ENCODE measurements at regions not wholly inside any gene's neighbourhood (a gene's known extent, or its start where the extent isn't known, plus 50 kb on each side); places are given as distances from the start of the nearest gene placed in this dataset.

GRCh38 chr13:78398743-78399410 is 204.5 kb downstream of the POU4F1 start:
- no peaks in the 10 kb centered on the region for H3K36me3 ChIP-seq (ENCODE audit: low read depth)
- TF ChIP-seq EZH2 (IDR thresholded peaks at IDR 0.05; ENCODE audit: insufficient read depth, poor library complexity, severe bottlenecking) (no peak), EZH2phosphoT487 (IDR thresholded peaks at IDR 0.05; ENCODE audit: insufficient read depth, low read depth) (no peak)
- no peaks in the 10 kb centered on the region for H3K9me3 ChIP-seq (ENCODE audit: low read depth)
- H3K79me2 ChIP-seq (ENCODE audit: insufficient read depth), result no peaks in the 10 kb centered on the region
- H3K4me3 ChIP-seq, result no peak overlapping the region
- no peaks in the 10 kb centered on the region for H3K9me2 ChIP-seq (ENCODE audit: insufficient read depth)
- no peak overlapping the region for H3K4me2 ChIP-seq (ENCODE audit: unreplicated experiment)
- DNase-seq, result no peak
- H2AFZ ChIP-seq, result no peak overlapping the region
- H3K27ac ChIP-seq, result no peak overlapping the region
- WGBS, 2 experiments (ENCODE audit: low coverage in 1 of 2, low lambda C conversion rate in 2 of 2, missing lambda C conversion rate in 2 of 2), result 32 to 35% methylated on average over 4 of the region's 4 CpGs
- no peaks in the 10 kb centered on the region for H3K4me1 ChIP-seq (ENCODE audit: insufficient read depth)
- no peaks in the 10 kb centered on the region for H4K20me1 ChIP-seq (ENCODE audit: insufficient read depth)
- no peak overlapping the region for H3K9ac ChIP-seq
- in situ Hi-C loops (cut with MboI), result no loop called here
- H3K27me3 ChIP-seq (replicated peaks; ENCODE audit: insufficient read depth), result no peaks in the 10 kb centered on the region
- no peaks in the 10 kb centered on the region for H3F3A ChIP-seq (ENCODE audit: insufficient read depth)

- no peaks in the 10 kb centered on the region for H3K36me3 ChIP-seq (ENCODE audit: low read depth)
- H3K27ac ChIP-seq, result no peak overlapping the region
- no peak for TF ChIP-seq EZH2phosphoT487 (IDR thresholded peaks at IDR 0.05; ENCODE audit: insufficient read depth, low read depth)
- TF ChIP-seq EZH2 (IDR thresholded peaks at IDR 0.05; ENCODE audit: insufficient read depth, poor library complexity, severe bottlenecking), result no peak
- H3F3A ChIP-seq (ENCODE audit: insufficient read depth), result no peaks in the 10 kb centered on the region
- no peaks in the 10 kb centered on the region for H3K9me3 ChIP-seq (ENCODE audit: low read depth)
- no peak overlapping the region for H3K9ac ChIP-seq
- H3K27me3 ChIP-seq (replicated peaks; ENCODE audit: insufficient read depth), result no peaks in the 10 kb centered on the region
- WGBS, 2 experiments (ENCODE audit: low coverage in 1 of 2, low lambda C conversion rate in 2 of 2, missing lambda C conversion rate in 2 of 2), result 19% methylated on average over 4 of the region's 4 CpGs
- H3K79me2 ChIP-seq (ENCODE audit: insufficient read depth), result no peaks in the 10 kb centered on the region
- in situ Hi-C loops (cut with MboI), result no loop called here
- no peaks in the 10 kb centered on the region for H3K4me1 ChIP-seq (ENCODE audit: insufficient read depth)
- no peaks in the 10 kb centered on the region for H3K9me2 ChIP-seq (ENCODE audit: insufficient read depth)
- no peak overlapping the region for H3K4me3 ChIP-seq
- no peak for DNase-seq
- H4K20me1 ChIP-seq (ENCODE audit: insufficient read depth), result no peaks in the 10 kb centered on the region
- H2AFZ ChIP-seq, result no peak overlapping the region
- H3K4me2 ChIP-seq (ENCODE audit: unreplicated experiment), result no peak overlapping the region
Observed at GRCh38 chr13:78393286-78394142, 209.8 kb downstream of the POU4F1 start.

GRCh38 chr13:78383899-78384298 is 219.5 kb downstream of the POU4F1 start:
- H4K20me1 ChIP-seq (ENCODE audit: insufficient read depth), result no peaks in the 10 kb centered on the region
- no peaks in the 10 kb centered on the region for H3K27me3 ChIP-seq (replicated peaks; ENCODE audit: insufficient read depth)
- no peaks in the 10 kb centered on the region for H3F3A ChIP-seq (ENCODE audit: insufficient read depth)
- no peak overlapping the region for H2AFZ ChIP-seq
- H3K4me3 ChIP-seq, result no peak overlapping the region
- H3K9ac ChIP-seq, result no peak overlapping the region
- H3K79me2 ChIP-seq (ENCODE audit: insufficient read depth), result no peaks in the 10 kb centered on the region
- H3K9me2 ChIP-seq (ENCODE audit: insufficient read depth), result no peaks in the 10 kb centered on the region
- H3K9me3 ChIP-seq (ENCODE audit: low read depth), result no peaks in the 10 kb centered on the region
- no peak overlapping the region for H3K4me2 ChIP-seq (ENCODE audit: unreplicated experiment)
- H3K4me1 ChIP-seq (ENCODE audit: insufficient read depth), result no peaks in the 10 kb centered on the region
- in situ Hi-C loops (cut with MboI), result no loop called here
- WGBS, 2 experiments (ENCODE audit: low coverage in 1 of 2, low lambda C conversion rate in 2 of 2, missing lambda C conversion rate in 2 of 2), result 0 to 5% methylated on average over 1 of the region's 1 CpG
- no peak for TF ChIP-seq EZH2phosphoT487 (IDR thresholded peaks at IDR 0.05; ENCODE audit: insufficient read depth, low read depth)
- no peak for TF ChIP-seq EZH2 (IDR thresholded peaks at IDR 0.05; ENCODE audit: insufficient read depth, poor library complexity, severe bottlenecking)
- H3K27ac ChIP-seq, result no peak overlapping the region
- no peak for DNase-seq
- no peaks in the 10 kb centered on the region for H3K36me3 ChIP-seq (ENCODE audit: low read depth)

DNA sequence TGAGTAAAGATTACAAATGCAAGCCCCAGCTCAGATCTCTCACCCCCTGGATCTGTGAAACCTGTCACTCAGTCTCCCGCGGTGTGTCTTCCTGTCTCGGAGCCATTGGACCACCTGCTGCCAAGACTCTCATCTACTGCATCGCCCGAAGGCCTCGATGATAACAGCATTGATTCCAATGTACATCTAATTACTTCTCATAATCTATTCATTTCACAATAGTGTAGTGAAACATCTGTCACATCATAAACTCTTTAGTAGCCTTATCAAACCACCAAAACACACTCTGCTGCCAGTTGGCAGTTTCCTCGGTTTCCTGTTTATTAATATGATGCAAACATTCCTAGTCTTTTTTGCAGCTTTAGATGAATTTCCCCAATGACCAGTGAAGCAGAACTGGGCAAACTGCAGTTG is 220.3 kb downstream of the POU4F1 start:
- WGBS, 2 experiments (ENCODE audit: low coverage in 1 of 2, low lambda C conversion rate in 2 of 2, missing lambda C conversion rate in 2 of 2), result 60 to 64% methylated on average over 7 of the region's 7 CpGs
- H2AFZ ChIP-seq, result no peak overlapping the region
- no peak overlapping the region for H3K4me2 ChIP-seq (ENCODE audit: unreplicated experiment)
- TF ChIP-seq EZH2phosphoT487 (IDR thresholded peaks at IDR 0.05; ENCODE audit: insufficient read depth, low read depth) (no peak), EZH2 (IDR thresholded peaks at IDR 0.05; ENCODE audit: insufficient read depth, poor library complexity, severe bottlenecking) (no peak)
- H3K27ac ChIP-seq, result no peak overlapping the region
- no peaks in the 10 kb centered on the region for H3K27me3 ChIP-seq (replicated peaks; ENCODE audit: insufficient read depth)
- H3K9me2 ChIP-seq (ENCODE audit: insufficient read depth), result no peaks in the 10 kb centered on the region
- in situ Hi-C loops (cut with MboI), result no loop called here
- H3K4me3 ChIP-seq, result no peak overlapping the region
- no peaks in the 10 kb centered on the region for H4K20me1 ChIP-seq (ENCODE audit: insufficient read depth)
- H3F3A ChIP-seq (ENCODE audit: insufficient read depth), result no peaks in the 10 kb centered on the region
- no peaks in the 10 kb centered on the region for H3K9me3 ChIP-seq (ENCODE audit: low read depth)
- no peaks in the 10 kb centered on the region for H3K36me3 ChIP-seq (ENCODE audit: low read depth)
- DNase-seq, result no peak
- no peak overlapping the region for H3K9ac ChIP-seq
- no peaks in the 10 kb centered on the region for H3K4me1 ChIP-seq (ENCODE audit: insufficient read depth)
- no peaks in the 10 kb centered on the region for H3K79me2 ChIP-seq (ENCODE audit: insufficient read depth)

All from GM23248 (cell line).